ENCODE measurements at regions not wholly inside any gene's neighbourhood (a gene's known extent, or its start where the extent isn't known, plus 50 kb on each side); places are given as distances from the start of the nearest gene placed in this dataset.

GRCh38 chr5:114179134-114179533 lies 182.7 kb upstream of the KCNN2 start:
- FAIRE-seq: no peak
- no peak for DNase-seq (ENCODE audit: insufficient read length)
- TF ChIP-seq POLR2A (IDR thresholded peaks at IDR 0.05; ENCODE audit: low read depth, low read length): no peak
- no peak for TF ChIP-seq POLR2AphosphoS5 (IDR thresholded peaks at IDR 0.05; ENCODE audit: low read depth, low read length)
- TF ChIP-seq TAF1 (IDR thresholded peaks at IDR 0.05; ENCODE audit: borderline replicate concordance, low read depth, low read length): no peak

DNA sequence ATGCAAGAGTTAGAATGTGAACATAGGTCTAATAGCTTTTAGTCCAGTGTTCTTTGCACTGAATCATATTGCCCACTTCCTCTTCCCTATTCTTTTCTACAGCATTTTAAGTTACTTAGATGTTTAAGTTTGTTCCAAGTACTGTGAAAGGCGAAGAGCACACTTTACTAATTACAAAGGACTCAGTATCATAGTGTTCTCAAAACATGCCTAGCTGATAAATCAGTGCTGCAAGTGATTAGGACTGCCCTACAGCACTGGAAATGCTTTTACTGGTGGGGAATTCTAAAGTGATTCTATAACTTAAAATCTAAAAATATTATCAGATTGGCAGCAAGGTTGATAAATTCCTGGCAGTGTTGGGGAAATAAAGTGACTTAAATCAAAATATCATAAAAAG lies 177.9 kb upstream of the KCNN2 start:
- FAIRE-seq (no peak), DNase-seq (ENCODE audit: insufficient read length) (no peak)
- TF ChIP-seq TAF1 (IDR thresholded peaks at IDR 0.05; ENCODE audit: borderline replicate concordance, low read depth, low read length) (no peak), POLR2AphosphoS5 (IDR thresholded peaks at IDR 0.05; ENCODE audit: low read depth, low read length) (no peak), POLR2A (IDR thresholded peaks at IDR 0.05; ENCODE audit: low read depth, low read length) (no peak)

GRCh38 chr5:114185274-114185673 lies 176.6 kb upstream of the KCNN2 start:
- DNase-seq (ENCODE audit: insufficient read length) (no peak), FAIRE-seq (no peak)
- TF ChIP-seq TAF1 (IDR thresholded peaks at IDR 0.05; ENCODE audit: borderline replicate concordance, low read depth, low read length) (no peak), POLR2AphosphoS5 (IDR thresholded peaks at IDR 0.05; ENCODE audit: low read depth, low read length) (no peak), POLR2A (IDR thresholded peaks at IDR 0.05; ENCODE audit: low read depth, low read length) (no peak)

DNA sequence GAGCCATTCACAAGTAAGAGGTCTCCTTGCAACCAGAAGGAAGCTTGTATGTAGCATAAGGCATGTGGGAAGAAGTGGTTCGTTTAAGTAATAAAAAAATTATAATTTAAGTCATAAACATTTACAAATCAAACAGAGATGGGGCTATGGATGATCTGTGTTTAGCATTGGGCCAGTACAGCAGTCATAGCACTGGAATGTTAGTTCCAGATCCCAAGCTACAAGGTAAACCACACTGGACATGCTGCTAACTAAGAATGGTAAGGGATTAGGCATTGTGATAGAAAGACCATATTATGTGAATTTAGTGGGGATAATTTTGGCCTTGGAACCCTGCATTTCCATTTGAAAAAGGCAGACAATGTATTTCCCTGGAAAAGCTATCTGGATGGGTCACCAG lies 170.4 kb upstream of the KCNN2 start:
- FAIRE-seq: no peak
- TF ChIP-seq TAF1 (IDR thresholded peaks at IDR 0.05; ENCODE audit: borderline replicate concordance, low read depth, low read length) (no peak), POLR2AphosphoS5 (IDR thresholded peaks at IDR 0.05; ENCODE audit: low read depth, low read length) (no peak), POLR2A (IDR thresholded peaks at IDR 0.05; ENCODE audit: low read depth, low read length) (no peak)
- no peak for DNase-seq (ENCODE audit: insufficient read length)

DNA sequence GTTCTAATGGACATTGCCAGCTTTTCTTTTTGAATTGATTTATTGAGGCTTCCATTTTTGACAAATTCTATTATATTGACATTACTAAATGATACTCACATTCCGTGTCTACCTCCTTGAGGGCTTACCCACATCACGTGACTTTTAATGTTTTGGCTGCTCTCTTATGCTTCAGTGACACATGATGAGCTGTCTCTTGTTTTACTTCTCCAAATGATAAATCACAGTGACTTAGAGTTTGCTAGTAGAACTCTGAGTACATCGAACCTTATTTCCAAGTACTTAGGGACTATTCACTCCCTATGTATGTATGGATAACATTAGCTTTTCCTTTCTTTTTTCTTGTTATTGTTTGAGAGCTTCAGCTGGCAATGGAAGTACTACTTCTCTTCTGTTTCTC lies 169.8 kb upstream of the KCNN2 start:
- FAIRE-seq (no peak), DNase-seq (ENCODE audit: insufficient read length) (no peak)
- TF ChIP-seq POLR2AphosphoS5 (IDR thresholded peaks at IDR 0.05; ENCODE audit: low read depth, low read length): no peak
- no peak for TF ChIP-seq TAF1 (IDR thresholded peaks at IDR 0.05; ENCODE audit: borderline replicate concordance, low read depth, low read length)
- no peak for TF ChIP-seq POLR2A (IDR thresholded peaks at IDR 0.05; ENCODE audit: low read depth, low read length)

- no peak for DNase-seq (ENCODE audit: insufficient read length)
- TF ChIP-seq POLR2AphosphoS5 (IDR thresholded peaks at IDR 0.05; ENCODE audit: low read depth, low read length) (no peak), POLR2A (IDR thresholded peaks at IDR 0.05; ENCODE audit: low read depth, low read length) (no peak), TAF1 (IDR thresholded peaks at IDR 0.05; ENCODE audit: borderline replicate concordance, low read depth, low read length) (no peak)
- FAIRE-seq: no peak
Observed at GRCh38 chr5:114201332-114201731, 160.5 kb upstream of the KCNN2 start.

DNA sequence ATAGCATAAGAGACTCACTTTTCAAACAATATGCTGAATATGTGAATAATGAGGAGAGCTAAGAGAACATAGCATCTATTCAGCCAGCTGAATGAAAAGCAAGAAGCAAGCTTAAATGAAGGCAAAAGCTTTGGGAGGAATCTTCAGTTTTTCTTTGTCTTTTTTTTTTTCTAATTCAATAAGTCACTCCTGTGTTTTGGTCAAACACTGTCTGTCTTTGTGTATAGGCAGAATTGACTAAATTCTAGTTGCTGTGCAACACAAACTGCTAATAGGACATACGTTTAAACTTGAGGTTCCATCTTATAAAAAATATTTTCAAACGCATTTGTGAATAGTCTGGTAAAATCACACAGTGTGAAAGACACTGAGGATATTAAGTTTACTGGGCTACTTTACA lies 156.9 kb upstream of the KCNN2 start:
- no peak for FAIRE-seq
- no peak for DNase-seq (ENCODE audit: insufficient read length)

GRCh38 chr5:114206640-114207039 lies 155.2 kb upstream of the KCNN2 start:
- no peak for FAIRE-seq
- TF ChIP-seq TAF1 (IDR thresholded peaks at IDR 0.05; ENCODE audit: borderline replicate concordance, low read depth, low read length): no peak
- TF ChIP-seq POLR2AphosphoS5 (IDR thresholded peaks at IDR 0.05; ENCODE audit: low read depth, low read length): no peak
- no peak for TF ChIP-seq POLR2A (IDR thresholded peaks at IDR 0.05; ENCODE audit: low read depth, low read length)
- DNase-seq (ENCODE audit: insufficient read length): no peak

More for the DNA sequence above, 156.9 kb upstream of the KCNN2 start:
- no peak for TF ChIP-seq POLR2A (IDR thresholded peaks at IDR 0.05; ENCODE audit: low read depth, low read length)
- TF ChIP-seq POLR2AphosphoS5 (IDR thresholded peaks at IDR 0.05; ENCODE audit: low read depth, low read length): no peak
- TF ChIP-seq TAF1 (IDR thresholded peaks at IDR 0.05; ENCODE audit: borderline replicate concordance, low read depth, low read length): no peak

GRCh38 chr5:114207615-114208014 lies 154.3 kb upstream of the KCNN2 start:
- no peak for TF ChIP-seq TAF1 (IDR thresholded peaks at IDR 0.05; ENCODE audit: borderline replicate concordance, low read depth, low read length)
- TF ChIP-seq POLR2AphosphoS5 (IDR thresholded peaks at IDR 0.05; ENCODE audit: low read depth, low read length): no peak
- TF ChIP-seq POLR2A (IDR thresholded peaks at IDR 0.05; ENCODE audit: low read depth, low read length): no peak
- FAIRE-seq (no peak), DNase-seq (ENCODE audit: insufficient read length) (no peak)

DNA sequence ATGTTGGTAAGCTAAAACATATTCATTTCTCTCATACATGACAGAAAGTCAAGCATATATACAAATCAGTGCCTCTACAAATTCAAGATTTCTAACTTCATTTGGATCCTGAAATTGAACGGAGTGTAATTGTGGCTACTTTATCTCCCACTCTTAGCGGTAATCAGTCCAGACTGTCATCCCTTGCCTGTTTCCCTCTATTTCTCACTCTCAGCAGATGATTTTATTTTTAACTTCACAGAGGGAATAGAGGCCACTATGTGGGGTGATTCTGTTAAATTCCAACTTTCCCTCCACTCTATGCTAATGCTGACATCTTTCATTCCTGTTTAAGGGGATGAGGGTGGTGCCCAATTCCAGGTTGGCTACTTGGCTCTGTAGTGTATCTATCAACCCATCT lies 153.8 kb upstream of the KCNN2 start:
- no peak for FAIRE-seq
- TF ChIP-seq POLR2A (IDR thresholded peaks at IDR 0.05; ENCODE audit: low read depth, low read length) (no peak), POLR2AphosphoS5 (IDR thresholded peaks at IDR 0.05; ENCODE audit: low read depth, low read length) (no peak), TAF1 (IDR thresholded peaks at IDR 0.05; ENCODE audit: borderline replicate concordance, low read depth, low read length) (no peak)
- DNase-seq (ENCODE audit: insufficient read length): no peak

- FAIRE-seq (no peak), DNase-seq (ENCODE audit: insufficient read length) (no peak)
- no peak for TF ChIP-seq POLR2AphosphoS5 (IDR thresholded peaks at IDR 0.05; ENCODE audit: low read depth, low read length)
- no peak for TF ChIP-seq TAF1 (IDR thresholded peaks at IDR 0.05; ENCODE audit: borderline replicate concordance, low read depth, low read length)
- TF ChIP-seq POLR2A (IDR thresholded peaks at IDR 0.05; ENCODE audit: low read depth, low read length): no peak
Observed at GRCh38 chr5:114208588-114208987, 153.3 kb upstream of the KCNN2 start.

- no peak for FAIRE-seq
- DNase-seq (ENCODE audit: insufficient read length): no peak
- TF ChIP-seq POLR2A (IDR thresholded peaks at IDR 0.05; ENCODE audit: low read depth, low read length): no peak
- no peak for TF ChIP-seq TAF1 (IDR thresholded peaks at IDR 0.05; ENCODE audit: borderline replicate concordance, low read depth, low read length)
- TF ChIP-seq POLR2AphosphoS5 (IDR thresholded peaks at IDR 0.05; ENCODE audit: low read depth, low read length): no peak
Observed at GRCh38 chr5:114210662-114211061, 151.2 kb upstream of the KCNN2 start.

- no peak for TF ChIP-seq POLR2A (IDR thresholded peaks at IDR 0.05; ENCODE audit: low read depth, low read length)
- no peak for TF ChIP-seq TAF1 (IDR thresholded peaks at IDR 0.05; ENCODE audit: borderline replicate concordance, low read depth, low read length)
- TF ChIP-seq POLR2AphosphoS5 (IDR thresholded peaks at IDR 0.05; ENCODE audit: low read depth, low read length): no peak
- no peak for FAIRE-seq
Observed at GRCh38 chr5:114221807-114222206, 140.1 kb upstream of the KCNN2 start.

More at GRCh38 chr5:114221807-114222206, 140.1 kb upstream of the KCNN2 start:
- DNase-seq (ENCODE audit: insufficient read length): no peak

Data from GM12892 (cell line).